ENCODE measurements at regions not wholly inside any gene's neighbourhood (a gene's known extent, or its start where the extent isn't known, plus 50 kb on each side); places are given as distances from the start of the nearest gene placed in this dataset.

DNA sequence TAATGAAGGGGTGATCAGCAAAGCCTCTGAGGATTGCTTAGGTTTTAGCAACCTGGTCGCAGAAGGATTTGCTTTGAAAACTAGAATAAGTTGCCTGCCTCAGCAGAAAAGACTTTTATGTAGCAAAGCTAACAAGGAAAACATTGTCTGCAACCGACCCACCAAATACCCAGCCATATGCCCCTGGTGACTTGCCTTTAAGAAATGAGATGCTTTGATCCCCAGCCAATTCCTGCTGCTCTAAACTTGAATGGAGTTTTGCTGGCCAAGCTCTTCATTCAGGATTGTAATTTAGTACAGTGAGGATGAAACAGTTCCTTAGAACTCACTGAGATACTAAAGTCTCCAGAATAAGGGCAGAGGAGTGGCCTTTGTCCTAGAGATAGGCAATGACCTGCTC lies 139.8 kb upstream of the PROK2 start:
- Histone ChIP-seq H3K4me3 (ENCODE audit: low read depth, low read length) (no peak overlapping the region), H3K36me3 (no peaks in the 10 kb centered on the region), H3K9me3 (no peaks in the 10 kb centered on the region), H3K4me1 (no peaks in the 10 kb centered on the region), H3K27me3 (no peaks in the 10 kb centered on the region)
- no peak for DNase-seq
- TF ChIP-seq CTCF (IDR thresholded peaks at IDR 0.05; ENCODE audit: low read depth, low read length): no peak

- Histone ChIP-seq H3K27me3 (no peaks in the 10 kb centered on the region), H3K4me3 (ENCODE audit: low read depth, low read length) (no peak overlapping the region), H3K36me3 (no peaks in the 10 kb centered on the region)
Observed at GRCh38 chr3:71921036-71921435, 136.1 kb upstream of the PROK2 start.

GRCh38 chr3:71919572-71919971 lies 134.6 kb upstream of the PROK2 start:
- no peaks in the 10 kb centered on the region for H3K9me3 ChIP-seq
- no peak for DNase-seq
- no peaks in the 10 kb centered on the region for H3K27me3 ChIP-seq
- no peaks in the 10 kb centered on the region for H3K36me3 ChIP-seq
- no peak for TF ChIP-seq CTCF (IDR thresholded peaks at IDR 0.05; ENCODE audit: low read depth, low read length)
- H3K4me1 ChIP-seq: no peaks in the 10 kb centered on the region; the same call in 1 of the 2 replicates
- no peak overlapping the region for H3K4me3 ChIP-seq (ENCODE audit: low read depth, low read length)

More at GRCh38 chr3:71921036-71921435, 136.1 kb upstream of the PROK2 start:
- no peak for TF ChIP-seq CTCF (IDR thresholded peaks at IDR 0.05; ENCODE audit: low read depth, low read length)
- Histone ChIP-seq H3K4me1 (no peaks in the 10 kb centered on the region; the same call in 1 of the 2 replicates), H3K9me3 (no peaks in the 10 kb centered on the region)
- no peak for DNase-seq

GRCh38 chr3:71917545-71917944 lies 132.6 kb upstream of the PROK2 start:
- H3K9me3 ChIP-seq: no peaks in the 10 kb centered on the region
- no peak overlapping the region for H3K4me3 ChIP-seq (ENCODE audit: low read depth, low read length)
- no peak for TF ChIP-seq CTCF (IDR thresholded peaks at IDR 0.05; ENCODE audit: low read depth, low read length)
- H3K36me3 ChIP-seq: no peaks in the 10 kb centered on the region
- no peaks in the 10 kb centered on the region for H3K27me3 ChIP-seq
- no peaks in the 10 kb centered on the region; the same call in 1 of the 2 replicates for H3K4me1 ChIP-seq
- DNase-seq: no peak

DNA sequence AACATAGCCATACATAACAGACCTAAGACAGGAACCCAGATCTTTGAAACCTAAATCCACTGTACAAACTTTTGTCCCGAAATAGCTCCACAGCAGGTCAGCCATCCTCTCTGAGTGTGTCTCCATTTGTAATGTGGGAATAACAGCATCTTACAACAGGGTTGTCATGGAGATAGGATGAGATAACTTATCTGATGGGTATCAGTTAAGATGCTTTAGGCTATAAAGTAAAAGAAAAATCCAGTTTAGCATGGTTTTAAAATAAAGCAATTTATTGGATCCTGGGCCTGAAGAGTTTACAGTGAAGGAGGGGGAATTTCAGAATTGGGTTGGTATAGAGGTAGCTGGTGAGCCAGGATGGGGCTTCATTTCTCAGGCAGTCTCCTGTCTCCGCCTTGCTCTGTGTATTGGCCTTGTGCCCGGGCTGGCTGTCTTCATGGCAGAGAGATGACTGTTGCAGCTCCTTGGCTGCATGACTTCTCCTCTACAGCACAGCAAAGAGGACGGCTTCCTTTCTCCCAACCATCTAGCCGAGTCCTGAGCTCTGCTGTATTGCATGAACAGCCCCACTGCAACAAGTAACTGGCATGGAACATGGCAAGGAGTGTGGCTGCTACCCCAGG lies 131.9 kb upstream of the PROK2 start:
- no peaks in the 10 kb centered on the region; the same call in 1 of the 2 replicates for H3K4me1 ChIP-seq
- no peaks in the 10 kb centered on the region for H3K36me3 ChIP-seq
- no peaks in the 10 kb centered on the region for H3K27me3 ChIP-seq
- DNase-seq: peak; percentile 43
- H3K9me3 ChIP-seq: no peaks in the 10 kb centered on the region
- H3K4me3 ChIP-seq (ENCODE audit: low read depth, low read length): no peak overlapping the region
- no peak for TF ChIP-seq CTCF (IDR thresholded peaks at IDR 0.05; ENCODE audit: low read depth, low read length)

GRCh38 chr3:71912839-71913495 lies 128.0 kb upstream of the PROK2 start:
- no peak for TF ChIP-seq CTCF (IDR thresholded peaks at IDR 0.05; ENCODE audit: low read depth, low read length)
- Histone ChIP-seq H3K4me3 (ENCODE audit: low read depth, low read length) (no peak overlapping the region), H3K36me3 (no peaks in the 10 kb centered on the region), H3K9me3 (no peaks in the 10 kb centered on the region), H3K4me1 (peaks cover 5% of the 10 kb centered on the region), H3K27me3 (no peaks in the 10 kb centered on the region)
- peak; percentile 23 for DNase-seq

Data from BE2C (cell line).